ENCODE measurements at regions not wholly inside any gene's neighbourhood (a gene's known extent, or its start where the extent isn't known, plus 50 kb on each side); places are given as distances from the start of the nearest gene placed in this dataset.
"Not testable (repeated sequence)": the region's sequence is repeated elsewhere in the genome, so short reads cannot be mapped to it uniquely, and the experiment has no call there.

- not testable (repeated sequence) for H3K27ac ChIP-seq (ENCODE audit: low read length); DNase-seq; H3K36me3 ChIP-seq (ENCODE audit: control insufficient read depth, insufficient read depth, low read length); H3K4me1 ChIP-seq (ENCODE audit: control insufficient read depth, insufficient read depth, low read length); H3K27me3 ChIP-seq (ENCODE audit: control insufficient read depth, insufficient read depth, low read length); H3K4me3 ChIP-seq (ENCODE audit: low read length); H3K9me3 ChIP-seq (replicated peaks; ENCODE audit: control insufficient read depth, low read depth, low read length)
- WGBS (ENCODE audit: insufficient coverage): no CpG with 5 or more reads among the region's 1 CpG
Measured at GRCh38 chr6:86012991-86013390, 370.3 kb upstream of the SYNCRIP start.

- WGBS (ENCODE audit: insufficient coverage): 50% methylated on average over 4 of the region's 9 CpGs
- no peaks in the 10 kb centered on the region for H3K4me1 ChIP-seq (ENCODE audit: control insufficient read depth, insufficient read depth, low read length)
Measured at GRCh38 chr6:86010915-86011786, 368.5 kb upstream of the SYNCRIP start.

DNA sequence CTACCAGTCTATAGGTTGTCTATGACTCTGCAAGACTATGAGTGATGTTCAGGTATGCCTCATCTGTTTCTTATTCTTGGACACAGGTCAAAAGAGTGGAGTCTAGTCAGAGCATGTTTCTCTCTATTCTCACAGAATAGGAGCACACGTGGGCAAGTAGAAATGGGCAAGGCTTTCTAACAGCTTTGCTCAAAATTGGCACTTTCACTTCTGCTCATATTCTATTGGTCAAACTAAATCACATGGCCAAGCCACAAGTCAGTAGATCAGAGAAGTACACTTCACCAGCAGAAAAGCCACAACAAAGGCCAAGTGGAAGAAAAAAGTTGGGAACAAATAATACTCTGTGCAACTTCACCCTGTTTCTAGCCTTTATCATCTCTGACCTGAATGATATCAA lies 354.5 kb upstream of the SYNCRIP start:
- DNase-seq: no peak
- WGBS (ENCODE audit: insufficient coverage): 100% methylated on average over 1 of the region's 1 CpG
- H3K9me3 ChIP-seq (replicated peaks; ENCODE audit: control insufficient read depth, low read depth, low read length): peaks cover 3% of the 10 kb centered on the region
- H3K4me3 ChIP-seq (ENCODE audit: low read length): no peak overlapping the region
- H3K27ac ChIP-seq (ENCODE audit: low read length): no peak overlapping the region
- no peaks in the 10 kb centered on the region for H3K36me3 ChIP-seq (ENCODE audit: control insufficient read depth, insufficient read depth, low read length)
- H3K27me3 ChIP-seq (ENCODE audit: control insufficient read depth, insufficient read depth, low read length): no peaks in the 10 kb centered on the region
- no peaks in the 10 kb centered on the region for H3K4me1 ChIP-seq (ENCODE audit: control insufficient read depth, insufficient read depth, low read length)

More at GRCh38 chr6:86010915-86011786, 368.5 kb upstream of the SYNCRIP start:
- Histone ChIP-seq H3K4me3 (ENCODE audit: low read length) (no peak overlapping the region), H3K27me3 (ENCODE audit: control insufficient read depth, insufficient read depth, low read length) (no peaks in the 10 kb centered on the region), H3K36me3 (ENCODE audit: control insufficient read depth, insufficient read depth, low read length) (no peaks in the 10 kb centered on the region), H3K9me3 (replicated peaks; ENCODE audit: control insufficient read depth, low read depth, low read length) (no peaks in the 10 kb centered on the region), H3K27ac (ENCODE audit: low read length) (no peak overlapping the region)
- peak; percentile 5 for DNase-seq

DNA sequence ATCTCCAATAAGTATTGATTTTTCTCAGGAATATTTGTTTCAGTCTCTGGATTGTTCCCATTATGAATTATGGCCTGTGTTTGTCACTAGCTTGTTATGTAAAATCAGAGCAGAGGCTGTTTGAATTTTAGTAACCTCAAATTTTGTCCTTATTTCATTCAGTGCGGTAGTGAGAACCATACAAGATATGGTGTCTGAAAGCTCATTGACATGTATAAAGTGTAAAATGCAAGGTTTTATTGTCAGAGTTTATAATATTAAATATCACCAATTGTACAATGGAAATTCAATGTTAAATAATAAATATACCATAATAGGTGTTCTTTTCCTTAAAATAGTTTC lies 353.3 kb upstream of the SYNCRIP start:
- WGBS (ENCODE audit: insufficient coverage): no CpG with 5 or more reads among the region's 1 CpG
- H3K4me1 ChIP-seq (ENCODE audit: control insufficient read depth, insufficient read depth, low read length): no peaks in the 10 kb centered on the region

DNA sequence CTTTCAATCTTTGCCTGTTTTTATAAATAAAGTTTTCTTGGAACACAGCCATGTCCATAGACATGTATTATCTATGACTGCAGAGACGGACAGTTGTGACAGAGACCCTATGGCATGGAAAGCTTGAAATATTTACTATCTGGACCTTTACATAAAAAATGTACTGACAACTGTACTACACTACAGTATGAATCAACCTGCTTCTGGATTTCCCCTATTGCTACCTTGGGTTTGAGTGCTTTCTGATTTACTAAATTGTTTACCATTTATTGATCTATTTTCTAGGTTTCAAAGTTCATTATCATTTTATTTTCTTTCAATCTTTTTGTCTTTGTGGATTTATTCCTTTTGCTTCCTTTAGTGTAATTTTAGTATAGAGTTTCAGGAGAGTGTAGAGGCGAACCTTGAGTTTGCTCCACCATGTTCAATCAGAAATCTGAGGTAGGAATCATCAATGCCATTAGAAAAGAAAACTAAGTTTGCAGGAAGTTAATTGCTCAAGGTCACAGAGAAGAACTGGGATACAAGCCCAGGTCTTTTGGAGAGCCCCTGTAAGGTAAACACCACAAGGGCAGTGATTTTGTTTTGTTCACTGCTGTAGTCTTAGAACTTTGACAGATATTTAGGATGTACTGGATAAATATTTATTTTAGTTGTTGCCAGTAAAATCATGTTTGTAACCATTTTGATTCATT lies 352.8 kb upstream of the SYNCRIP start:
- no peak for DNase-seq
- no peaks in the 10 kb centered on the region for H3K27me3 ChIP-seq (ENCODE audit: control insufficient read depth, insufficient read depth, low read length)
- no peak overlapping the region for H3K4me3 ChIP-seq (ENCODE audit: low read length)
- H3K27ac ChIP-seq (ENCODE audit: low read length): no peak overlapping the region
- H3K4me1 ChIP-seq (ENCODE audit: control insufficient read depth, insufficient read depth, low read length): no peaks in the 10 kb centered on the region
- no peaks in the 10 kb centered on the region for H3K36me3 ChIP-seq (ENCODE audit: control insufficient read depth, insufficient read depth, low read length)
- 56% methylated on average over 1 of the region's 2 CpGs for WGBS (ENCODE audit: insufficient coverage)
- H3K9me3 ChIP-seq (replicated peaks; ENCODE audit: control insufficient read depth, low read depth, low read length): peaks cover 3% of the 10 kb centered on the region

More for the DNA sequence above, 353.3 kb upstream of the SYNCRIP start:
- no peaks in the 10 kb centered on the region for H3K36me3 ChIP-seq (ENCODE audit: control insufficient read depth, insufficient read depth, low read length)
- peaks cover 3% of the 10 kb centered on the region for H3K9me3 ChIP-seq (replicated peaks; ENCODE audit: control insufficient read depth, low read depth, low read length)
- no peaks in the 10 kb centered on the region for H3K27me3 ChIP-seq (ENCODE audit: control insufficient read depth, insufficient read depth, low read length)
- H3K4me3 ChIP-seq (ENCODE audit: low read length): no peak overlapping the region
- no peak overlapping the region for H3K27ac ChIP-seq (ENCODE audit: low read length)
- no peak for DNase-seq

GRCh38 chr6:85986681-85987080 lies 344.0 kb upstream of the SYNCRIP start:
- H3K9me3 ChIP-seq (replicated peaks; ENCODE audit: control insufficient read depth, low read depth, low read length): peaks cover 17% of the 10 kb centered on the region
- no peaks in the 10 kb centered on the region for H3K36me3 ChIP-seq (ENCODE audit: control insufficient read depth, insufficient read depth, low read length)
- no peaks in the 10 kb centered on the region for H3K27me3 ChIP-seq (ENCODE audit: control insufficient read depth, insufficient read depth, low read length)
- no peak overlapping the region for H3K27ac ChIP-seq (ENCODE audit: low read length)
- WGBS (ENCODE audit: insufficient coverage): no CpG with 5 or more reads among the region's 2 CpGs
- DNase-seq: no peak
- H3K4me3 ChIP-seq (ENCODE audit: low read length): no peak overlapping the region
- H3K4me1 ChIP-seq (ENCODE audit: control insufficient read depth, insufficient read depth, low read length): no peaks in the 10 kb centered on the region

DNA sequence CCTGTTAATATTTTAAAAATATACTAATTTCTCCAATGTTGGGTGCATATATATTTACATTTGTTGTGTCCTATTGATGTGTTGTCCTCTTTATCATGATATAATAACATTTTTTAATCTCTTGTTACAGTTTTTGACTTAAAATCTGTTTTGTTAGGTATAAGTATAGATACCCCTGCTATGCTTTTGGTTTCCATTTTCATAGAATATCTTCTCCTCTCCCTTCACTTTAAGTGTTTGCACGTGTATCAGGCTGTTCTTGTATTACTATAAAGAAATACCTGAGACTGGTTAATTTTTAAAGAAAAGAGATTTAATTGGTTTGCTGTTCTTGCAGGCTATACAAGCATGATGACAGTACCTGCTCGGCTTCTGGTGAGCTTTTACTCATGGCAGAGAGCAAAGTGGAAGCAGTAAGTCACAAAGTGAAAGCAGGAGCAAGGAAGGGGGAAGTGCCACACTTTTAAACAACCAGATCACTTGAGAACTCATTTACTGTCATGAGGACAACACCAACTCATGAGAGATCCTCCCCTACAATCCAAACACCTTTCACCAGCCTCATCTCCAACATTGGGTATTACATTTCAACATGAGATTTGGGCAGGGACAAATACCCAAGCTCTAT lies 340.5 kb upstream of the SYNCRIP start:
- Histone ChIP-seq H3K9me3 (replicated peaks; ENCODE audit: control insufficient read depth, low read depth, low read length) (peaks cover 12% of the 10 kb centered on the region), H3K4me3 (ENCODE audit: low read length) (no peak overlapping the region), H3K4me1 (ENCODE audit: control insufficient read depth, insufficient read depth, low read length) (no peaks in the 10 kb centered on the region), H3K27me3 (ENCODE audit: control insufficient read depth, insufficient read depth, low read length) (no peaks in the 10 kb centered on the region), H3K36me3 (ENCODE audit: control insufficient read depth, insufficient read depth, low read length) (no peaks in the 10 kb centered on the region), H3K27ac (ENCODE audit: low read length) (no peak overlapping the region)
- 80% methylated on average over 1 of the region's 2 CpGs for WGBS (ENCODE audit: insufficient coverage)
- DNase-seq: no peak

GRCh38 chr6:85977661-85978060 lies 335.0 kb upstream of the SYNCRIP start:
- H3K36me3 ChIP-seq (ENCODE audit: control insufficient read depth, insufficient read depth, low read length): no peaks in the 10 kb centered on the region
- no peak overlapping the region for H3K27ac ChIP-seq (ENCODE audit: low read length)
- H3K27me3 ChIP-seq (ENCODE audit: control insufficient read depth, insufficient read depth, low read length): no peaks in the 10 kb centered on the region
- H3K4me1 ChIP-seq (ENCODE audit: control insufficient read depth, insufficient read depth, low read length): no peaks in the 10 kb centered on the region
- H3K4me3 ChIP-seq (ENCODE audit: low read length): no peak overlapping the region
- peaks cover 9% of the 10 kb centered on the region for H3K9me3 ChIP-seq (replicated peaks; ENCODE audit: control insufficient read depth, low read depth, low read length)
- no peak for DNase-seq

GRCh38 chr6:85975957-85976356 lies 333.3 kb upstream of the SYNCRIP start:
- no peak for DNase-seq
- Histone ChIP-seq H3K27me3 (ENCODE audit: control insufficient read depth, insufficient read depth, low read length) (no peaks in the 10 kb centered on the region), H3K4me1 (ENCODE audit: control insufficient read depth, insufficient read depth, low read length) (no peaks in the 10 kb centered on the region), H3K27ac (ENCODE audit: low read length) (no peak overlapping the region), H3K36me3 (ENCODE audit: control insufficient read depth, insufficient read depth, low read length) (no peaks in the 10 kb centered on the region), H3K4me3 (ENCODE audit: low read length) (no peak overlapping the region), H3K9me3 (replicated peaks; ENCODE audit: control insufficient read depth, low read depth, low read length) (peaks cover 10% of the 10 kb centered on the region)
- 76% methylated on average over 2 of the region's 2 CpGs for WGBS (ENCODE audit: insufficient coverage)

- Histone ChIP-seq H3K27ac (ENCODE audit: low read length) (no peak overlapping the region), H3K36me3 (ENCODE audit: control insufficient read depth, insufficient read depth, low read length) (no peaks in the 10 kb centered on the region), H3K9me3 (replicated peaks; ENCODE audit: control insufficient read depth, low read depth, low read length) (peaks cover 8% of the 10 kb centered on the region), H3K4me3 (ENCODE audit: low read length) (no peak overlapping the region), H3K4me1 (ENCODE audit: control insufficient read depth, insufficient read depth, low read length) (no peaks in the 10 kb centered on the region), H3K27me3 (ENCODE audit: control insufficient read depth, insufficient read depth, low read length) (no peaks in the 10 kb centered on the region)
- peak; percentile 5 for DNase-seq
Measured at GRCh38 chr6:85971238-85971637, 328.6 kb upstream of the SYNCRIP start.
